ENCODE measurements at regions not wholly inside any gene's neighbourhood (a gene's known extent, or its start where the extent isn't known, plus 50 kb on each side); places are given as distances from the start of the nearest gene placed in this dataset.

GRCh38 chr7:159210581-159211235 is 66.0 kb upstream of the VIPR2 start:
- no peak for DNase-seq

- DNase-seq, result no peak
Measured at GRCh38 chr7:159209429-159209828, 64.8 kb upstream of the VIPR2 start.

GRCh38 chr7:159207951-159208350 is 63.3 kb upstream of the VIPR2 start:
- DNase-seq, result no peak

GRCh38 chr7:159207393-159207792 is 62.7 kb upstream of the VIPR2 start:
- no peak for DNase-seq

- DNase-seq, result no peak
Measured at GRCh38 chr7:159205833-159206232, 61.2 kb upstream of the VIPR2 start.

- no peak for DNase-seq
Measured at GRCh38 chr7:159204664-159205063, 60.0 kb upstream of the VIPR2 start.

GRCh38 chr7:159203253-159203652 is 58.6 kb upstream of the VIPR2 start:
- peak in 2 of 58 donors; percentile 8 to 22 for DNase-seq

GRCh38 chr7:159201722-159202330 is 57.2 kb upstream of the VIPR2 start:
- DNase-seq, result no peak

- no peak for DNase-seq
Measured at GRCh38 chr7:159200421-159200820, 55.8 kb upstream of the VIPR2 start.

GRCh38 chr7:159198016-159198724 is 53.5 kb upstream of the VIPR2 start:
- DNase-seq, result no peak

GRCh38 chr7:159197066-159197975 is 52.7 kb upstream of the VIPR2 start:
- DNase-seq, result no peak

GRCh38 chr7:159196584-159196983 is 51.9 kb upstream of the VIPR2 start:
- no peak for DNase-seq

- DNase-seq, result no peak
Measured at GRCh38 chr7:159195946-159196345, 51.3 kb upstream of the VIPR2 start.

Measured in anterior cingulate cortex (tissue), 58 donors.